Hepatocyte (in vitro differentiated cells): ENCODE measurements at regions not wholly inside any gene's neighbourhood (a gene's known extent, or its start where the extent isn't known, plus 50 kb on each side); places are given as distances from the start of the nearest gene placed in this dataset.

Experiments
- CTCF ChIP-seq: fragments of 200-600 bp; sonication (generic); IDR thresholded peaks from 2 replicates; pipeline ENCODE4 v1.5.1; 2016; ENCODE audit warnings: antibody characterized with exemption, mild to moderate bottlenecking; ENCODE audit not compliant: poor library complexity
- EZH2 ChIP-seq: fragments of 200-600 bp; sonication (generic); IDR thresholded peaks from 2 replicates; pipeline ENCODE4 v1.6.1; 2016; ENCODE audit warnings: antibody characterized with exemption, mild to moderate bottlenecking, borderline replicate concordance
- EZH2phosphoT487 ChIP-seq: fragments of 200-600 bp; sonication (generic); IDR thresholded peaks from one replicate; pipeline ENCODE4 v1.6.1; 2018; ENCODE audit warnings: antibody characterized with exemption, mild to moderate bottlenecking, low read depth, moderate library complexity; ENCODE audit not compliant: unreplicated experiment, severe bottlenecking

DNA sequence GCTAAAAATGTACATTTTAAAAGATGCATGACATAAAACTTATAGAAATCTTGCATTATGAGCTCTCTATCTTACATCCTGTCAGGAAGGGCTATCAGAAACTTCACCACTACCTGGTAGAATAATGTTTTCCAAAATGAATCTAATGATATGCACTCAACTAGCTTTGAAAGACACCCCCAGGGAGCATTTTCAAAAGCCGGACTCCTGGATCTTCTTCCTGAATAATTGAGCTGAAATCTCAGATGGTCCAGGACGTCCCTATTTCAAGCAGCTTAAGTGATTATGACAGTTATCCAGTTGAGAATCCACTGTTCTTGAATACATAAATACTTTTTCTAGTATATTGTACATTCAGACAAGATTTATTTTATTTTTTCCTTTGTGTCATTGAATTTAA, 200.6 kb upstream of the MGAT4C start:
- TF ChIP-seq CTCF (no peak), EZH2 (no peak), EZH2phosphoT487 (no peak)
